Activated T-helper 17 cell treated with anti-CD3 and anti-CD28 coated beads, Interleukin-2, amount 50 U/mL, for 72 hours (primary cell): ENCODE measurements at regions not wholly inside any gene's neighbourhood (a gene's known extent, or its start where the extent isn't known, plus 50 kb on each side); places are given as distances from the start of the nearest gene placed in this dataset.

ENCODE experiments used
- ATAC-seq: fragments of 150-1000 bp; cut with Tn5 transposase; replicated peaks from 2 replicates; pipeline ENCODE4 v1.10.0; 2021; ENCODE audit warnings: mild to moderate bottlenecking, moderate library complexity
- H3K27ac Mint-ChIP-seq: one replicate; pipeline ENCODE4 v1.8.0; 2022; ENCODE audit warnings: mixed read lengths
- H3K27me3 Mint-ChIP-seq: one replicate; pipeline ENCODE4 v1.8.0; 2022; ENCODE audit warnings: mixed read lengths
- H3K36me3 Mint-ChIP-seq: one replicate; pipeline ENCODE4 v1.8.0; 2022; ENCODE audit warnings: low read depth, mild to moderate bottlenecking, mixed read lengths
- H3K4me1 Mint-ChIP-seq: one replicate; pipeline ENCODE4 v1.8.0; 2022; ENCODE audit warnings: mixed read lengths
- H3K4me3 Mint-ChIP-seq: one replicate; pipeline ENCODE4 v1.8.0; 2022; ENCODE audit warnings: mild to moderate bottlenecking, mixed read lengths
- H3K9me3 Mint-ChIP-seq: one replicate; pipeline ENCODE4 v1.8.0; 2022; ENCODE audit warnings: mixed read lengths

DNA sequence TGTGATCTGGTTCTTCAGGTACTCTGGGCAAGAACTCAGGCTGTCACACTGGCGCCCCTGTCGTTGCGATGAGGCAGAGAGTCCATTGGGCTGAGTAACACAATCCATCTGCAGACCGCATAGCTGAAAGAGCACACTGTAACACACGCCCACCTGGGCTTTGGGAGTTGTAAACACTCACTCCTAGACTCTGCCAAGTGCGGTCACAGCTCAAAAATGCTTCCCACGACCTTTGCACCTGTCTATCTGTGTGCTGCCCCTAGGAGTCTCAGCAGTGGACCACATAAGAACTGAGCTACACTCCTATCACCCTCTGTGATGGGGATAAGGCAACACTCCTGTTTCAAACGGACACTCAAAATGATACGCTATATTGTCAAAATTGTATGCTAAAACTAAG is 2028.3 kb downstream of the PCDH7 start:
- ATAC-seq: no peak
- Mint-ChIP-seq H3K9me3 (peaks cover 10% of the 10 kb centered on the region), H3K27ac (no peak overlapping the region), H3K4me1 (no peaks in the 10 kb centered on the region), H3K36me3 (no peaks in the 10 kb centered on the region), H3K4me3 (no peak overlapping the region), H3K27me3 (no peaks in the 10 kb centered on the region)

DNA sequence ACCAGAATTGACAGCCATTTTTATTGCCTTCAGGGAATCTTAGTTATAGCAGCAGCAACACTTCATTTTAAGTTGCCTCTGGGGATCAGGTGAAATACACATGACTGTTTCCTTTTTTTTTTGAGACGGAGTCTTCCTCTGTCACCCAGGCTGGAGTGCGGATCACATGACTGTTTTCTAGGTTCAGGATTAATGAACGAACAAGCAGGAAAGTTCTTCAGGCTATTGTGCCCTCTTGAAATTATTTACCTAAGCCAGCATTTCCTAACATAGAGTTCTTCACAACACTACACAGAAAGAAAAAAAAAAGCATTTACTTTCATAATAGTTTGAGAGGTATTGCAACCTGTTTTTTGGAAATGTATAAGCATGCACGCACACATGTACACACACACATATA is 2032.8 kb downstream of the PCDH7 start:
- H3K4me1 Mint-ChIP-seq: no peaks in the 10 kb centered on the region
- H3K27me3 Mint-ChIP-seq: no peaks in the 10 kb centered on the region
- H3K9me3 Mint-ChIP-seq: peaks cover 30% of the 10 kb centered on the region
- H3K27ac Mint-ChIP-seq: no peak overlapping the region
- ATAC-seq: no peak
- H3K36me3 Mint-ChIP-seq: no peaks in the 10 kb centered on the region
- H3K4me3 Mint-ChIP-seq: no peak overlapping the region

DNA sequence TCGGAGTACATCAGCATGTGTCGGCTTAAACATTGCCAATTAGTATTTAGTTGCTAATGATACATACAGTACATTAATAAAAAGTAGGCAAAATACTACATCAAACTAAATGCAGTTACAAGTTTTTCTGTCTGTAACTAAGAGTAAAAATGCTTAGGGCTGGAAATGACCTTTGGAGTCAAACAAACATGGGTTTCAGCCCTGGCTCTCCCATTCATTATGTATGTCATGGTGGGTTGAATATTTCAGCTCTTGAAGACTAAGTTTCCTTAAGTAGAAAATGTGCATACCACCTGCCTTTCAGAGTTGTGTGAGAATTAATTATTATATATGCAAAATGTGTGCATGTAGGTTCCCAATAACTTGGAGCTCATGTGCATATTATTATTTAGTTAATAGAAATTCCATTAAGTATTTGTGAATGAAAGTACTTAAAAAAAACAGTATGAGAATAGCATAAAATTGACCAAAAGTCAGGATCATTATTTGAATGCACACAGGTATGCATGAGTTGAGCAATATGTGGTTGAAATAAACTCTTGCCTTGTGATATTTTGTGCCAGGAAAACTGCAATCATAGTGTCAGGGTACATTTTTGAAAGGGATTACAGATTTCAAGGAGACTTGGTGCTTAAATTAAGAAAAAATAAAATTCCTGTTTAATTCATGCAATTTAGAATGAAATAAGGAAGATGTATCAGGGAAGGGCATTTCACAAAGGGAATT is 2048.7 kb downstream of the PCDH7 start:
- Mint-ChIP-seq H3K36me3 (no peaks in the 10 kb centered on the region), H3K4me1 (no peaks in the 10 kb centered on the region), H3K27me3 (no peaks in the 10 kb centered on the region), H3K4me3 (no peak overlapping the region), H3K27ac (no peak overlapping the region), H3K9me3 (peaks cover 12% of the 10 kb centered on the region)
- no peak for ATAC-seq

DNA sequence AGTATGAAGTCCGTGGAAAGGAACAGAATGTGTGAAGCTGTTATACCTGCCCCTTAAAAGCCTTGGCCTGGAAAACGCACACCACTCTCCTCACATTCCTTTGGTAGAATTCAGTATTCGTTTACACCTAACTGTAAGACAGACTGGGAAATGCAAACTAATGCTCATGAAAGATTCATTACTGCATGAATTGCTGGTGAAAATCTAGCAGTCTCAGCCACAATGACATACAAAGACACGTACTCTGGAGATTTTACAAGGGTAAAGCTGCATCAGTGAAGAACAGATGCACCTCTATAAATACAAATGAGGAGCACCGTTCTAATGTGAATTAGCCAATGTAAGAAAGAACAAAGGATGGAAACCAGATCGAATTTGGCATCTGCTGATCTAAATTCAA is 2051.3 kb downstream of the PCDH7 start:
- Mint-ChIP-seq H3K4me1 (no peaks in the 10 kb centered on the region), H3K27ac (no peak overlapping the region), H3K4me3 (no peak overlapping the region), H3K27me3 (no peaks in the 10 kb centered on the region), H3K9me3 (peaks cover 12% of the 10 kb centered on the region), H3K36me3 (no peaks in the 10 kb centered on the region)
- no peak for ATAC-seq

DNA sequence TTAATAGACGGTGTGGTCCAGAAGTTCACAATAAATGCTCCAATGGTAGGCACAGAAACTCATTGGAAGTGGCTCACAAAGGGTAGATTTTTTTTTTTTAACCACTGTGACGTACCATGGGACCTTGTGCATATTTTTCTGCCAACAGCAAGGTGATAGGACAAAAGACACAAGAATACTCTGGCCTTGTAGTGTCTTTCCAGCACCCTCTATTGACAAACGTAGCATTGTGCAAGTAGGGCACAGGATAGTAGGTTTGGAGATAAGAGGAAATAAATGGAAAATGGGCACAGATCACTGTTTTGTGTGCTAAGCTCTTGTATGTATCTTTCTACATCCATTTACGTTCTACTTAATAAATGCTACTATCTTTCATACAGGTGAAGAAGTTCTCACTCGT is 2054.9 kb downstream of the PCDH7 start:
- peaks cover 4% of the 10 kb centered on the region for H3K9me3 Mint-ChIP-seq
- no peaks in the 10 kb centered on the region for H3K36me3 Mint-ChIP-seq
- H3K4me1 Mint-ChIP-seq: no peaks in the 10 kb centered on the region
- no peak for ATAC-seq
- no peak overlapping the region for H3K27ac Mint-ChIP-seq
- no peak overlapping the region for H3K4me3 Mint-ChIP-seq
- H3K27me3 Mint-ChIP-seq: no peaks in the 10 kb centered on the region

DNA sequence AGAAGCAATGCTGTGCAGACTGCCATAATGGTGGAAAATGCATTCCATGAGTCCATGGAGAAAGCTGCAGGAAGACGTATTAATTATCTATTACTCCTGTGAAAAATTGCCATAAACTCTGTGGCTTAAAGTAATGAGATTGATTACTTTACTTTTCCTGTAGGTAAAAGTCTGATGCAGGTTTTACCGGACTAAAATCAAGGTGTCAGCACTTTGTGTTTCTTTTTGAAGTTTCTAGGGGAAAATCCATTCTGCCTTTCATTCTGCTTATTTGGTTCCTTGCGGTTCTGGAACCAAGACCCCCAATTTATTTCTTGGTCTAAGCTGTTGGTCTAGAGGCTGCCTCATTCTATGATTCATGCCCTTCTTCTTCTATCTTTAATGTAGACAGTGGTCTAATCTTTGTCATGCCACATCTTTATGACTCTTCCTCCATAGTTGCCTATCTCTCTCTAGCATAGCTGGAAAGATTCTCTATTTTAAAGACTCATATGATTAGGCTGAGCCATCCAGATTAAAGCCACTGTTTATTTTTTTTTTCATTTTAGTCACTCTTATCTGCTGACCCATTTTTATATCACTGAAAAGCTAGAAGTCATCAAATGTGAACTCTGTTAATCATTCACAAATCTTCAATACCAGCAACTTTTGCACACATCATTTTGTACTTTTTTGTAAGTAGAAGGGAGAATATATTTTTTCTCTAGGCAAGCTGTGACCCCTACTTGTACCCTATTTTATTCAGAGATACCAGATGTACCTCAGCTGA is 2056.4 kb downstream of the PCDH7 start:
- Mint-ChIP-seq H3K27me3 (no peaks in the 10 kb centered on the region), H3K9me3 (peaks cover 12% of the 10 kb centered on the region), H3K27ac (no peak overlapping the region), H3K4me1 (no peaks in the 10 kb centered on the region), H3K36me3 (no peaks in the 10 kb centered on the region), H3K4me3 (no peak overlapping the region)
- ATAC-seq: no peak

DNA sequence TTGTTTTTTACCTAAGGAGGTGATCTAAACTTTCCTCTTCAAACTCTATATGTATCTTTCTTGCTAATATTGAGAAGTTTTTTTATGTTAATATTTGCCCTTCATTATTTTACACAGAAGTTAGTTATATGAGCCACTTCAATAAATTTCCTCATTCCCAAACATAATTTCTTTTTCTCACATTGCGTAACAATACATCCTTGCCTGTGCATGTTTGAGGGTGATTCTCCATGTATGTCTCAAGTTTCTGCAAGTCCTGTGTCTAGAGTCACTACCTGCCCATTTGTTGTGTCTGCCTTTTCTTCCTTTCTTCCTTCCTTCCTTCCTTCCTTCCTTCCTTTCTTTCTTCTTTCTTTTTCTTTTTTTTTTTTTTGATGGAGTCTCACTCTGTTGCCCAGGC is 2057.9 kb downstream of the PCDH7 start:
- peaks cover 16% of the 10 kb centered on the region for H3K9me3 Mint-ChIP-seq

DNA sequence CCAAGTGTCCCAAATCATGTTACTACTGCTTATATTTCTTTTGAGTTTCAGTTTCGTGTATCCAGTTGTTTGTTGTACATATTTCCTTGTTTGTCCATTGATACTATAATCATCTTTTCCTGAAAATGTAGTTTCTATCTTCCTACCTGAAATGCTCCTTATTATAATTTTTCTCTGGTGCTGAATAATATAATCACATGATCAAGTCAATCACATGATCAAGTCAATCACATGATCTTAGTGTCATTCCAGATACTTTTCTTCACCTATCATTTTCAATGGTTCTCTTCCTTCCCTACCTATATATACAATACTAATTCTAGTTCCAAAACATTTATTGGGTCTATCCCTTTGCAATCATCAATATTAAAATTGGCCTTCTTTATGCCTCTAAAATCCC is 2058.8 kb downstream of the PCDH7 start:
- ATAC-seq: no peak
- Mint-ChIP-seq H3K36me3 (no peaks in the 10 kb centered on the region), H3K4me3 (no peak overlapping the region), H3K27me3 (no peaks in the 10 kb centered on the region), H3K9me3 (peaks cover 22% of the 10 kb centered on the region), H3K27ac (no peak overlapping the region), H3K4me1 (no peaks in the 10 kb centered on the region)

More for the DNA sequence above, 2057.9 kb downstream of the PCDH7 start:
- no peak overlapping the region for H3K27ac Mint-ChIP-seq
- no peaks in the 10 kb centered on the region for H3K36me3 Mint-ChIP-seq
- H3K4me3 Mint-ChIP-seq: no peak overlapping the region
- H3K27me3 Mint-ChIP-seq: no peaks in the 10 kb centered on the region
- no peak for ATAC-seq
- H3K4me1 Mint-ChIP-seq: no peaks in the 10 kb centered on the region

DNA sequence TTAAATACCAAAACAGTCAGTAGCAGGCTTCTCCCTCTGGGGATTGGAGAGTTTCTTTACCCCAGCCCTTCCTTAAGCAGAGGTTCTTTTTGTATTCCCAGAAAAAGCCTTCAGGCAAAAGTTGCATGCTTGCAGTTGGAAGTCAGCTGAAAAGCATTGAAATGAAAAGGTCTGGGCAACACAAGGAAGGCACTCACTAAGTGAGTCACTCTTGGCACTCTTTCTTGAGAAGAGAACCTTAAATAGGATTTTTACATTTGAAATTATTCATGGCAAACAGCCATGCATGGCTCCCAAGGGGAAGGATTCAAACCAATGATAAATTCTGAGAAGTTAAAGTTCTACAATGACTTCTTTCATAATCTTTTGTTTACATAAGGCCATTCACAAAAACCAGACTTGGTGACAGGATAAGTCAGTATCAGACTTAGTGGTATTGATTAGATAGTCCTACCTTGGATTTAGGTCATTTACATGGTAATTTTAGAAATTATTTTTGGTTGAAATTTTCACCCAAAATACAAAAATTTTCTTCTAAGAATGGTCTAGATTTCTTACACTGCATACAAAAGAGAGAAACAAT is 2068.9 kb downstream of the PCDH7 start:
- ATAC-seq: no peak
- Mint-ChIP-seq H3K4me1 (no peaks in the 10 kb centered on the region), H3K27ac (no peak overlapping the region)

DNA sequence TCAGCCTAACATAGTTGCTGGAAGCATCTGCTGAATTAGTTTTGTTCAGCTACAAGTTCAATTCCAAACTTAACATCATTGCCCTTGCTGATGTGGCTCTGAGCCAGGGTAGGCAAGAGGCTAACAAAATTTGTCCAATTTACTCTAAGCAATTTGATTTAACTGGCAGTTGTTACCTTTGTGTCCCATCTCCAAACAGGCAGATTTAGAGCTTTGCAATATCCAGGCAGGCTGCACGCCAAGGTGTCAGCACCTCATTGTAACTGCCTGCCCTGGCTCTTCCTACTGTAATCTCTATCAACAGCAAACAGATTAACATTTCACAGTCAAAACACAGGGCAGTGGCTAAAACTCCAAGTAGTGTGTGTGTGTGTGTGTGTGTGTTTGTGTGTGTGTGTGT is 2070.6 kb downstream of the PCDH7 start:
- no peak for ATAC-seq
- Mint-ChIP-seq H3K36me3 (no peaks in the 10 kb centered on the region), H3K4me3 (no peak overlapping the region), H3K9me3 (peaks cover 10% of the 10 kb centered on the region), H3K27me3 (no peaks in the 10 kb centered on the region), H3K4me1 (no peaks in the 10 kb centered on the region), H3K27ac (no peak overlapping the region)

More for the DNA sequence above, 2068.9 kb downstream of the PCDH7 start:
- no peaks in the 10 kb centered on the region for H3K27me3 Mint-ChIP-seq
- H3K36me3 Mint-ChIP-seq: no peaks in the 10 kb centered on the region
- H3K9me3 Mint-ChIP-seq: peaks cover 7% of the 10 kb centered on the region
- no peak overlapping the region for H3K4me3 Mint-ChIP-seq

DNA sequence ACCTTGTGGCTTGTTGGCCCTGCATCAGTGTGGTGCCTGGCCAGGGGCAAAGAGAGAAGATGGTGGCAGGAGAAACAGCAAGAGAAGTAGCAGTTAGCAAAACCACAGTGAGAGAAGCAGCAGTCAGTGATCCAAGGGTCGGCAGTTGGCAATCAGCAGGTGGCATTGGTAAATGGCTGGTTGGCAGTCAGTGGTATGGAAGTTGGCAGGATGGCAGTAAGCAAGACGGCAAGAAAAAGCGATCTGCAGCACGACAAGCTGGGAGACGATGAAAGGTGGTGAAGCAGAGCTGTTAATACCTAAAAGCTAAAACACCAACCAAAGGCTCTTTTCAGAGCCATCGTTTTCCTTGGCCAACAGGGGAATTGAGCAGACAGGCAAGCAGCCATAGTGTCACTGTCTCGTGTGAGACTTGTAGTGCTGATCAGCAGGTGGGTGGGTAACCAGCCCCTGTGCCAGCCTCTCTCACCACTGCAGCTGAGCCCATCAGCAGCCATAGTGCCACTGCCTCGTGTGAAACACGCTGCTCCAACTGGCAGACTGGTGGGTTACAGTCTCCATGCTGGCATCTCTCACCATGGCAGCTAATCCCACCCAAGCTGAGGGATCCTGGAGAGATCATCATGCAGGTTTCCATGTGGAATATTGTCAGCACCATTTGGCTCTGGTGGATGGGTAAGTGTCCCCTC is 2078.4 kb downstream of the PCDH7 start:
- Mint-ChIP-seq H3K36me3 (no peaks in the 10 kb centered on the region), H3K27me3 (no peaks in the 10 kb centered on the region), H3K4me3 (no peak overlapping the region), H3K9me3 (peaks cover 20% of the 10 kb centered on the region), H3K27ac (no peak overlapping the region), H3K4me1 (no peaks in the 10 kb centered on the region)
- no peak for ATAC-seq

DNA sequence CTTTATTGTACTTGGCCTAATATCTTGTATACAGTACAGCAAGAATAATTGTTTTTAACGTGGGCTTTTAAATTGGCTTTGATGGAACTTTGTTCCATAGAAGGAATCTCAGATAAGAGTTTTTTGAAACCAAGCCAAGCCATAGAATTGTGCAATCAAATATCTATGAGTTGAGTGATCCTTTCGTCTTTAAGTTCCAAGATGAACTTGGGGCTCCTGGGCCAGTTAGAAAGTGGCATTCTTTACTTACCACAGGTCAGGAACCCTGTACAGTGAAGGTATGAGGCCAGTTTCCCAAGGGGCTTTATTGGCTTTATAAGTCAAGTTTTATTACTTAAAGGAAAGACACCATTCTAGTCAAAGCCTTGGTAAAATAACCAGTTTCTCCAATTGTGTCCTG is 2104.2 kb downstream of the PCDH7 start:
- Mint-ChIP-seq H3K27me3 (no peaks in the 10 kb centered on the region), H3K27ac (no peak overlapping the region)

DNA sequence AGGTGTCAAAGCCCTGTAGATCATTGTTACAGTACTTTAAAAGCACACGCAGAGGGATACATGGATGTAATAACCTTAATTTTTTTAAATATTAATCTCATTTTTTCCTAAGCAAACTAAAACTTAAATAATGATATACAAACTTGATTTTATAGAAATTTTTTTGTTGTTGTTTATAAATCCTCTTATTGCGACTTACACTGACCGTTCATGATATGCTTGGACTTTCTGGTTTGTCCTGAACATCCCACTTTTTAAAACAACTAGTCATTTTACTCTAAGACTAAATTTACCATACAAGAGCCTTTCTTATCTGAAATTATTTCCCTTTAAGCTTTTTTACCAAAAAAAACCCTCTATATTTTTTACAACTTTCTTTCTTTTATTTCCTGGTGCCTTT is 2106.0 kb downstream of the PCDH7 start:
- peaks cover 3% of the 10 kb centered on the region for H3K9me3 Mint-ChIP-seq

More for the DNA sequence above, 2104.2 kb downstream of the PCDH7 start:
- Mint-ChIP-seq H3K4me3 (no peak overlapping the region), H3K9me3 (peaks cover 3% of the 10 kb centered on the region), H3K36me3 (no peaks in the 10 kb centered on the region), H3K4me1 (no peaks in the 10 kb centered on the region)
- ATAC-seq: no peak

DNA sequence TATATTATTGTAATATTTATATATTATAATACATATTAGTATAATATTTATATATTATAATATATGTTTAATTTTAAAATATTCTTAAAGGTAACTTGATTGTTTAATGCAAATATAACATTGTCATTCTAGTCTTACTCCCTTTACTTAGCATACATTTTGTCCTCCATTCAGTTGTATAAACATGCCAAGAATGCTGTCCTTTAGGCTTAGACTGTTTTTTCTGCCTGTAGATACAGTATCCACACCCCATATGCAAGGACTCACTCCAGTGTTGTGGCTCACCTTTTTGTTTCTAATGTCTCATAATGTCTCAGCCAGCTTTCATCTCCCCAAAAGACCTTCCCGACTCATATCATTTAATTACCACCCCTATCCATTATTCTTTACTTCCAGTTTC is 2110.0 kb downstream of the PCDH7 start:
- no peaks in the 10 kb centered on the region for H3K36me3 Mint-ChIP-seq
- H3K4me3 Mint-ChIP-seq: no peak overlapping the region
- no peaks in the 10 kb centered on the region for H3K27me3 Mint-ChIP-seq
- no peaks in the 10 kb centered on the region for H3K4me1 Mint-ChIP-seq
- ATAC-seq: no peak
- peaks cover 3% of the 10 kb centered on the region for H3K9me3 Mint-ChIP-seq
- H3K27ac Mint-ChIP-seq: no peak overlapping the region

More for the DNA sequence above, 2106.0 kb downstream of the PCDH7 start:
- Mint-ChIP-seq H3K27ac (no peak overlapping the region), H3K27me3 (no peaks in the 10 kb centered on the region), H3K4me3 (no peak overlapping the region), H3K36me3 (no peaks in the 10 kb centered on the region), H3K4me1 (no peaks in the 10 kb centered on the region)
- no peak for ATAC-seq
